COLO668 (cell line): ENCODE measurements at regions not wholly inside any gene's neighbourhood (a gene's known extent, or its start where the extent isn't known, plus 50 kb on each side); places are given as distances from the start of the nearest gene placed in this dataset.

Experiments
- DNase-seq: peaks from one replicate; lab custom pipeline; 2025; ENCODE audit not compliant: unreplicated experiment; lab: John Stamatoyannopoulos, UW

GRCh38 chr7:16978358-16979244, 96.8 kb upstream of the AGR3 start:
- no peak for DNase-seq

- no peak for DNase-seq
Measured at GRCh38 chr7:16980539-16980938, 98.8 kb upstream of the AGR3 start.

GRCh38 chr7:16982640-16983350, 101.0 kb upstream of the AGR3 start:
- DNase-seq: peak; percentile 21

GRCh38 chr7:16984375-16984774, 102.6 kb upstream of the AGR3 start:
- no peak for DNase-seq

GRCh38 chr7:16985621-16986020, 103.8 kb upstream of the AGR3 start:
- no peak for DNase-seq

GRCh38 chr7:16986755-16987154, 105.0 kb upstream of the AGR3 start:
- no peak for DNase-seq

- DNase-seq: peak; percentile 81
Measured at GRCh38 chr7:16989811-16990413, 108.1 kb upstream of the AGR3 start.

GRCh38 chr7:16991551-16991950, 109.8 kb upstream of the AGR3 start:
- DNase-seq: no peak

- no peak for DNase-seq
Measured at GRCh38 chr7:16993543-16993942, 111.8 kb upstream of the AGR3 start.

- no peak for DNase-seq
Measured at GRCh38 chr7:16998481-16999051, 116.8 kb upstream of the AGR3 start.

- no peak for DNase-seq
Measured at GRCh38 chr7:16999541-17000267, 117.9 kb upstream of the AGR3 start.

GRCh38 chr7:17005271-17005670, 123.5 kb upstream of the AGR3 start:
- no peak for DNase-seq

- no peak for DNase-seq
Measured at GRCh38 chr7:17007841-17008240, 126.1 kb upstream of the AGR3 start.

- no peak for DNase-seq
Measured at GRCh38 chr7:17009007-17009719, 127.4 kb upstream of the AGR3 start.

- no peak for DNase-seq
Measured at GRCh38 chr7:17009933-17010332, 128.2 kb upstream of the AGR3 start.

GRCh38 chr7:17010637-17011300, 129.0 kb upstream of the AGR3 start:
- DNase-seq: no peak

GRCh38 chr7:17013204-17013603, 131.4 kb upstream of the AGR3 start:
- DNase-seq: no peak

GRCh38 chr7:17014686-17015085, 132.9 kb upstream of the AGR3 start:
- DNase-seq: no peak

GRCh38 chr7:17015598-17016031, 133.8 kb upstream of the AGR3 start:
- no peak for DNase-seq
